LNCaP clone FGC (cell line): ENCODE measurements at regions not wholly inside any gene's neighbourhood (a gene's known extent, or its start where the extent isn't known, plus 50 kb on each side); places are given as distances from the start of the nearest gene placed in this dataset.

Experiments used
- DNase-seq: peaks from one replicate; pipeline ENCODE4 v3.0.0-alpha.2; 2011; ENCODE audit warnings: low read depth
- H3K4me3 ChIP-seq: 2 replicates; pipeline ENCODE4 v1.5.1; 2011; ENCODE audit warnings: mild to moderate bottlenecking, low read depth, low read length, control low read depth
- TF ChIP-seq, protein P1 (sequence below): IDR thresholded peaks from 2 replicates; pipeline ENCODE4 v1.5.1; 2012; ENCODE audit warnings: mild to moderate bottlenecking; ENCODE audit not compliant: control insufficient read depth, insufficient read depth; ENCODE audit errors: extremely low read depth

DNA sequence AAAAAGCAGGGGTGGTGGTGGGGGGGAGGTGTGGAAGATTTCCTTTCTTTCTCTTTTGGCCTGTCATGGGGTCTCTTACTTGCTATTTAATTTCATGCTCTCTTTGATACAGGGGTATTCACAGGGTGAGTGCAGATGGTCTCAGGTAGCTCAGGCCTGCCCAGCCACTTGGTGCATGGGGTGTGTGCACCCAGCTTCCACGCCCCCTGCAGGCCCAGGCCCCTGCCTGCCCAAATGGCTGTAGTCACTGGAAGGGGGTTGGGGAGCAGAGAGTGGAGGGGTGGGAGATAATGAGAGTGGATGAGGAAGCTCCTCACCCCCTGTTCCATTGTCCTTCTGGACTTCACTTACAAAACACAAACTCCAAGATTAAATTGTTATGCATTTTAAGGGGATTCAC lies 133.6 kb upstream of the SGK1 start:
- no peak overlapping the region for H3K4me3 ChIP-seq
- no peak for DNase-seq
- TF ChIP-seq, protein P1, sequence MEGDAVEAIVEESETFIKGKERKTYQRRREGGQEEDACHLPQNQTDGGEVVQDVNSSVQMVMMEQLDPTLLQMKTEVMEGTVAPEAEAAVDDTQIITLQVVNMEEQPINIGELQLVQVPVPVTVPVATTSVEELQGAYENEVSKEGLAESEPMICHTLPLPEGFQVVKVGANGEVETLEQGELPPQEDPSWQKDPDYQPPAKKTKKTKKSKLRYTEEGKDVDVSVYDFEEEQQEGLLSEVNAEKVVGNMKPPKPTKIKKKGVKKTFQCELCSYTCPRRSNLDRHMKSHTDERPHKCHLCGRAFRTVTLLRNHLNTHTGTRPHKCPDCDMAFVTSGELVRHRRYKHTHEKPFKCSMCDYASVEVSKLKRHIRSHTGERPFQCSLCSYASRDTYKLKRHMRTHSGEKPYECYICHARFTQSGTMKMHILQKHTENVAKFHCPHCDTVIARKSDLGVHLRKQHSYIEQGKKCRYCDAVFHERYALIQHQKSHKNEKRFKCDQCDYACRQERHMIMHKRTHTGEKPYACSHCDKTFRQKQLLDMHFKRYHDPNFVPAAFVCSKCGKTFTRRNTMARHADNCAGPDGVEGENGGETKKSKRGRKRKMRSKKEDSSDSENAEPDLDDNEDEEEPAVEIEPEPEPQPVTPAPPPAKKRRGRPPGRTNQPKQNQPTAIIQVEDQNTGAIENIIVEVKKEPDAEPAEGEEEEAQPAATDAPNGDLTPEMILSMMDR, result no peak

- TF ChIP-seq, protein P1, result no peak
- H3K4me3 ChIP-seq, result no peak overlapping the region
- no peak for DNase-seq
Observed at GRCh38 chr6:134449781-134450180, 131.9 kb upstream of the SGK1 start.

DNA sequence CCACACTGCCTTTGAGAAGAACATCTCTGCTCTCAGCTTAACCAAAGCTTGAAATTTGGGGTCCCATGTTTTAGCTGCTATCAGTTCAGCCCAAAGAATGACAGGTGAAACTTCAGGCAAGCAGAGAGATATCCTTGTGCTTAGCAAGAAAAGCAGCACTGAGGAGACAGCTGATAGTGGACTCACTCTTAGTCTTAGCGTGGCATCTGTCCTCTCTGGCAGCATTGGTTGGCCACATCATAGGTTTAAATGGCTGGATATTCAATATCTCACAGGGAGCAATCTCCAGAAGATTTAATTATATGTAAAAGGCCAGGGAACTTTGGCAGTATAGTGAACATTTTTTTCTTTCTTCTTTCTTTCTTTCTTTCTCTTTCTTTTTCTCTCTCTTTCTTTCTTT lies 131.1 kb upstream of the SGK1 start:
- TF ChIP-seq, protein P1, result no peak
- no peak for DNase-seq
- no peak overlapping the region for H3K4me3 ChIP-seq

DNA sequence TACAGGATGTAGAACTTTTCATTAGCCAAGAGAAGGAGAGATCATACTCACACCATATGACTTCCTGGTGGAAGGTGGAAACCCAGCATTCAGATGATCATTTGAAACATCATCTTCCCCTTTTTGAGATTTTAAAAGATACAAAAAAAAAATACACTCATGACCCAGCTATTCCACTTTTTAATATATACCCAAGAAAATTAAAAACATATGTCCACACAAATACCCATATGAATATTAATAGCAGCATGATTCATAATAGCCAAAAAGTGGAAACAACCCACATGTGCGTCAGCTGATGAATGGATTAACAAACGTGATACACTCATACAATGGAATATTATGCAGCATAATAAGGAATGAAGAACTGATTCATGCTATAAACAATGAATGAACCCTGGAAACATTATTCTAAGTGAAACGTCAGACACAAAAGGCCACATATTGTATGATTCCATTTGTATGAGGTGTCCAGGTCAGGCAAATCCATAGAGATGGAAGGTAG lies 130.0 kb upstream of the SGK1 start:
- TF ChIP-seq, protein P1, result no peak
- no peak for DNase-seq

GRCh38 chr6:134447423-134447822 lies 129.5 kb upstream of the SGK1 start:
- peak; percentile 70 for DNase-seq
- TF ChIP-seq, protein P1, result no peak
- H3K4me3 ChIP-seq, result no peak overlapping the region

More for the DNA sequence above, 130.0 kb upstream of the SGK1 start:
- no peak overlapping the region for H3K4me3 ChIP-seq

GRCh38 chr6:134446896-134447295 lies 129.0 kb upstream of the SGK1 start:
- no peak for DNase-seq
- TF ChIP-seq, protein P1, result no peak
- H3K4me3 ChIP-seq, result no peak overlapping the region

DNA sequence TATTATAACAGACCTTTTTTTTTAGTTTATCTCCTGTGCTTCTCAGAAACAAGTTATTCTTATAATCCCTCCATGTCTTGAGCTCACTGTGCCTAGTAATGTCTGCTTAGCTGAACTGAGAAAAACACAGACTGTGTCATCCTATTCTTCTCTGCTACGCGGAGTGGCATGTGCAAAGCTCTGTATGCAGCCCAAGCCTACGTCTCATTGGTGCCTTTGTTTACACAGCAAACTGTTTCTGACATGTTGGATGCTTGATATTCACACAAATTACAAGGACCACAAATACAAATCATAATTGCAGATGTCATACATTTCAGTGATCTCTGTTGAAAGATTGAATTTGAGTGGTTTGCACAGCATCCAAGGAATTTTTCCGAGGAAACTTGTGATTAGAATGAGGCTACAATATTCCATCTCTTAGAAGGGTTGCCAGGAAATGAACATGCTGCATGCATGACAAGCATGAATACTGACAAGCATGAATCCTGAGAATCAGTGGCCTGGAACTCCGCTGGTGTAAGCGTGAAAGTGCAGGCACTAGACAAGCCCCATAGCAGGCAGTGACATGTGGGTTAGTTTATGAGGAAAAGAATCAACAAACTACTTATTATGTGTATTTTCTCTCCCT lies 128.4 kb upstream of the SGK1 start:
- DNase-seq, result no peak
- TF ChIP-seq, protein P1, result no peak
- H3K4me3 ChIP-seq, result no peak overlapping the region
